ENCODE measurements at regions not wholly inside any gene's neighbourhood (a gene's known extent, or its start where the extent isn't known, plus 50 kb on each side); places are given as distances from the start of the nearest gene placed in this dataset.

DNA sequence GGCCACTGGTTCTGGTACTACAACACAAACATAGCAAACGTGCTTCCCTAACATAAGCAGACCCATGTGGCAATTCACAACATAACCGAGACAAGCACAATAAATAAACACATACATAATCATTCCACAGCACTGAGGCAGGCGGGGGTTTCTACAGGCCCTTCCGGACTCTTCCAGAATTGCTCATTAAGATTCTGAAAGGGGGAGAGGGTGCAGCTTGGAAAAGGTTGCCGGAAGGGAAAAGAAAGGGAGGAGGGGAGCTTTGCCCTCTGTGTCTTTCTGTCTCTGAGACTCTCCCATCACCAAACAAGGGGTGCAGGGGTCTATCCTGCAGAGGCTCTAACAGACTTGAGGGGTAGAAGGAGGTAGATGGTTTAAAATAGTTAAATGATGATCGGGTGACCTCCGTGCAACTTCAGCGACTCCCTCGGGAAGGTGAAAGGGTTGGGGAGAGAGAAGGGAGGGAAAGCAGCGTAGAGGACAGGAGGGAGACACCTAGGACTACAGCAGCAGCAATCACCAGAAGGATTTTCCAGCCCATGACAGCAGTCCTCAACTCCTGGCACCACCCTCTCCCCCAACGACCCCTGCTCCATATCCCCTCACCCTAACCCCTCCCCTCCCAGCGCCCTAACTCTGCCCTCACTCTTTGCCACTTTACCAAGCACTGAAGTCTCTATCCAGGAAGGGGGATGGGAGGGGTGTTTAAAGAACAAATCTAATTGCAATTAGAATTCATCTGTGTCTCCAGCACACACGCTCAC is 365.5 kb upstream of the ESRRG start:
- TF ChIP-seq CTCF (IDR thresholded peaks at IDR 0.05; ENCODE audit: low read depth, low read length, missing control alignments) = no peak
- DNase-seq (ENCODE audit: low read depth) = no peak
- H3K4me3 ChIP-seq (ENCODE audit: low read depth, low read length) = no peak overlapping the region

GRCh38 chr1:217088011-217088410 is 364.8 kb upstream of the ESRRG start:
- no peak overlapping the region for H3K4me3 ChIP-seq (ENCODE audit: low read depth, low read length)
- no peak for TF ChIP-seq CTCF (IDR thresholded peaks at IDR 0.05; ENCODE audit: low read depth, low read length, missing control alignments)
- DNase-seq (ENCODE audit: low read depth) = no peak

GRCh38 chr1:217079584-217079983 is 356.4 kb upstream of the ESRRG start:
- DNase-seq (ENCODE audit: low read depth) = no peak
- H3K4me3 ChIP-seq (ENCODE audit: low read depth, low read length) = no peak overlapping the region
- TF ChIP-seq CTCF (IDR thresholded peaks at IDR 0.05; ENCODE audit: low read depth, low read length, missing control alignments) = no peak

- no peak for TF ChIP-seq CTCF (IDR thresholded peaks at IDR 0.05; ENCODE audit: low read depth, low read length, missing control alignments)
- no peak for DNase-seq (ENCODE audit: low read depth)
- H3K4me3 ChIP-seq (ENCODE audit: low read depth, low read length) = no peak overlapping the region
Observed at GRCh38 chr1:217078959-217079358, 355.7 kb upstream of the ESRRG start.

- no peak for TF ChIP-seq CTCF (IDR thresholded peaks at IDR 0.05; ENCODE audit: low read depth, low read length, missing control alignments)
- DNase-seq (ENCODE audit: low read depth) = no peak
- no peak overlapping the region for H3K4me3 ChIP-seq (ENCODE audit: low read depth, low read length)
Observed at GRCh38 chr1:217078078-217078690, 355.0 kb upstream of the ESRRG start.

DNA sequence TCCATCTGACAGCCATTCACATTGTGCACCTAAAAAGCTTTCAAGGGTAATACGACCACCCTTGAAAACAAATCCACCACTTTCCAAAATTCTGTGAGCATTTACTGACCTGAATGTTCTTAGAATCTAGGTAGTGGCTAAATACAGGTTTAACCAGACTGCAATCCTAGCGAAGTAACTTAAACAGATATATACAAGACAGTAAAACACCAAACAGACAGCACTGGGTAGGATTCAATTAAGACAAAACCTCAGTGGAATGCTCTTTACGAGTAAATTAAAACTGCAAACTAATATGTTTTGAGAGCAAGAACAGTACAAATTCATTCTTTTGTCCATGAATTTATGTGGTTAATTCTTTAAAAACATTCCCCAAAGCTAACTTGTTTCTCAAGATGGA is 354.2 kb upstream of the ESRRG start:
- TF ChIP-seq CTCF (IDR thresholded peaks at IDR 0.05; ENCODE audit: low read depth, low read length, missing control alignments) = no peak
- no peak for DNase-seq (ENCODE audit: low read depth)
- no peak overlapping the region for H3K4me3 ChIP-seq (ENCODE audit: low read depth, low read length)

DNA sequence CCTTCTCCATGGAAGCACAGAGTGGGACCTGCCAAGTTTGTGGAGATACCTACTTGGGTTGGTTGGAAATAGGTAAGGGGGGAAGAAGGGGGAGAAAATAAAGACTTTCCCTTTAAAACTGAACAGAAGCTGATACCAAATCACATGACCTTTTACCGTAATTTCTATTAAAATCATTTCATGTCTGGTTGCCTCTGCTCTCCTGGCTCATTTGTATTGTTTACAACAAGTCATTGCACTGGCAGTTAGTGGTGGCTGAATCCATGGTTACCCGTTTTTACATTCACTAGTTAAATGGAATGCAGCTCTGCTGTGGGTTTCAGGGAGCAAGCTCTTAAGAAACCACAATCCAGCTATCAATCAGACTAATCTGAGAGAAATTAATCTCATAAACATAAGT is 353.7 kb upstream of the ESRRG start:
- TF ChIP-seq CTCF (IDR thresholded peaks at IDR 0.05; ENCODE audit: low read depth, low read length, missing control alignments) = no peak
- no peak for DNase-seq (ENCODE audit: low read depth)
- no peak overlapping the region for H3K4me3 ChIP-seq (ENCODE audit: low read depth, low read length)

Data from GM12864 (cell line).